SH-SY5Y (cell line): ENCODE measurements at regions not wholly inside any gene's neighbourhood (a gene's known extent, or its start where the extent isn't known, plus 50 kb on each side); places are given as distances from the start of the nearest gene placed in this dataset.

ENCODE experiments used
- GATA2 ChIP-seq: IDR thresholded peaks from 2 replicates; pipeline ENCODE4 v1.6.1; 2011; ENCODE audit warnings: mild to moderate bottlenecking, low read depth, low read length
- GATA3 ChIP-seq: IDR thresholded peaks from 2 replicates; pipeline ENCODE4 v1.6.1; 2011; ENCODE audit warnings: low read depth, mild to moderate bottlenecking, low read length, moderate library complexity

DNA sequence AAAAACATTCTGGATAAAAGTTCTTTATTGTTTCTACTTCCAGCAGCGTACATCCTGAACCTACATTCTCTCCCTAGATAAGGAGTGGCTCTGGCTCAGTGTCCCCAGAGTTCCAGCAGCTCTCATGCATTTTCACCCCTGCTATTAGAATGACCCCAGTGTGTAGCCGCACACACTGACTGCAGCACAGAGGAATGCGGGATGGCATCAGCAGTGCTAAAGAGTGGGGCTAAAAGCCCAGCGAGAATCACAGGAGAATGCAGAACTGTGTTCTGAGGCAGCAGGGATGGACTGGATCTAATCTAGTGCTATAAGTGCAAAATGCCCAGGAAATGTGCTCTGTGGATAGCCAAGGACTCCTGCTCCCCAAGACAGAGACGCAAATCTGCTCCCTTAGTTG lies 66.4 kb upstream of the TJP1 start:
- no peak for TF ChIP-seq GATA3

DNA sequence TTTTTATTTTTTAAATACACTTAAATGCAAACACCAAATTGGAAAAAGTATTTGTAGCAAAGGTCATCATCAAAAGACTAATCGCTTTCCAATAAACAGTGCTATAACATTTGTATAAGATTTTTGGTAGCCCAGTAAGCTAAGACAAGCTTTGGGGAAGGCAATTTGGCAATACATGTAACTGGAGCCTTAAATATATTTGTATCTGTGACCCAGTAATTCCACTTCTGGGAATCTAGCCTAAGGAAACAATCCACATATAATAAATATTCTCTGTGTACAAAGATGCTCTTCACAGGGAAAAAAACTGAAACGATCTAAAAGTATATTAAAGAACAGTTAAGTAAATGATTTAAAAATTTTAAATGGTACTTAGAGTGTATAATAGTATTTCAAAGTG lies 65.5 kb upstream of the TJP1 start:
- TF ChIP-seq GATA3, result no peak
- TF ChIP-seq GATA2, result no peak

GRCh38 chr15:29885183-29885582 lies 62.9 kb upstream of the TJP1 start:
- TF ChIP-seq GATA2 (peak; percentile 64), GATA3 (no peak)

DNA sequence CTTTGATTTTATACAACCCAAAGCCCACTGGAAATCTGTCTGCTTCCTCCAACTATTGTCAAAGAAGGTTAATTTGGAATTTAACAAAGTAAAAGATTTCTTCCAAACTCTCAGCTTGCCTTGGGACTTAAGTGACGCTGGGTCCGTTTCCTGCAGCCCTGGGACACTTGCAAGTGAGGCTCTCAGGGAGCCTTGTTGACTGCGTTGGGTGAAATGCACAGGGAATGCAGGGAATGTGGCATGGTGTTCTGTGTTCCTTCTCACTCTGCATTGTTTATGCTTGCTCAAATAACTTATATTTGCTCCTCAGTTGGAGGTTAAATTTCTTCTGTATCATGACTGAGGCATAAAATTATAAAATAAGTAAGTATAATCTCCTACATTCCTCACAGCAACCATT lies 60.9 kb upstream of the TJP1 start:
- TF ChIP-seq GATA2 (no peak), GATA3 (no peak)

DNA sequence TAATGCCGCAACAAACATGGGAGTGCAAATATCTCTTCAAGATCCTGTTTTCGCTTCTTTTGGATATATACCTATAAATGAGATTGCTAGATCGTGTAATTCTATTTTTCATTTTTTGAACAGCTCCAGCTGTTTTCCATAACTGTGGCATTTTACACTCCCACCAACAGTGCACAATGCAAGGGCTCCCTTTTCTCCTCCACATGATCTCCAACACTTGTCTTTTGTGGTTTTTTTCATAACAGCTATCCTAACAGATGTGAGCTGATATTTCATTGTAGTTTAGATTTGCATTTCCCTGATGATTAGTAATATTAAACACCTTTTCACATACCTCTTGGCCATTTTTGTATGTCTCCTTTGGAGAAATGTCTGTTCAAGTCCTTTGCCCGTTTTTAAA lies 58.6 kb upstream of the TJP1 start:
- TF ChIP-seq GATA2 (no peak), GATA3 (no peak)

GRCh38 chr15:29880341-29880740 lies 58.1 kb upstream of the TJP1 start:
- TF ChIP-seq GATA2 (no peak), GATA3 (no peak)

DNA sequence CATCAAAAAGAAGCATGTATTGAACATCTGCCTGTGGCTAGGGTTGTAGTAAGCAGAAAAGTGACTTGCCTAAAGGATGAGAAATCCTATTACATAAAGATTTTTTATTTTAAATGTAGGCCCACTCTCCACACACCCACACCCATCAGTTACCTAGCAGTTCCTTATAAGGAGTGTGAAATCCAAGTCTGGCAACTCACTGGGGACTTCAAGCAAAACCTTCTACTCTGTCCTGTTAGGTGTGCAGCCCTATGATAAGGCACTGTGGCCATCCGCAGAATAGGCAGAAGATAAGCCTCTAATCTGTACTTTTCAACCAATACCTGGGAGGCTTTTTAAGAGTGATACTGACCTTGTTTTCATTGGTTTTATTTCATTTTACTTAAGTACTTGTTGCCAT lies 52.7 kb upstream of the TJP1 start:
- TF ChIP-seq GATA2, result no peak
- no peak for TF ChIP-seq GATA3

DNA sequence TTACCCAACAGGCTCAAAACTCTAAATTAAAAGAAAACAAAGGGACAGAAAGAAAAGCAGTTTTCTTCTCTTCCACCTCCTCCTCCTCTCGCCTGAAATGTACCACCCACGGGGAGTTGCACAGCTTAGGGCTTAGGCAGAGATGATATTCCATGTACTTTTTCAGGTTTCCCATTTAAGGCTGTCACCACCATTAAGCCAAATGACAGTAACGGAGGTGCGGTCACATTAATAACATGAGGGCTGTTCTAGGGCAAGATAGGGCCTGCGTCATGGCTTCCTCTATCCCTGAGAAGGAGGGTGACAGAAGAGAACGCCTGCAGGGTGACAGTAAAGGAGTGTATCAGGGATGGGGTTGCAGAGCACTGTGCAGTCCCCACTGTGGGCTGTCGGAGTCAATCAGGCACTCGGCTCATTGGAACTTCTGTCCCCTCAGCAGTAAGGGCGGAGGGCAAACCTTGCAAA lies 51.7 kb upstream of the TJP1 start:
- TF ChIP-seq GATA2 (no peak), GATA3 (no peak)

DNA sequence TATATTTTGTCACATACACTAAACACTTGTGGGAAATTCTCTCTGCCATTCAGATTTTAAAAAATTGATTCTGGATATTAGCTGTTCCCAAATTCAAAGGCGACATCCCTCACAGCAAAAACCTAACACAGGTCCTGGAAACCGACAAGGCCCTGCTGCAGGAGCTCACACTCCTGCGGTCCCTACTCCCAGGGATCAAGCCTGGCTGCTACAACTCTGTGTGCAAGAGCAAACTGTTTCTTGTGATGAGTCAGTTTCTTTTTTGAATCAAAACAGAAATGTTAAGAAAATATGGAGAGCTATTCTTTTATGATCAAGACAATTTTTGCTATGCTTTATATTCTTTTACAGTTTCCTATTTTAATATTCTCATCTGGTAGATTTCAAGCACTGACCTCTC lies 51.0 kb upstream of the TJP1 start:
- TF ChIP-seq GATA3 (no peak), GATA2 (no peak)

DNA sequence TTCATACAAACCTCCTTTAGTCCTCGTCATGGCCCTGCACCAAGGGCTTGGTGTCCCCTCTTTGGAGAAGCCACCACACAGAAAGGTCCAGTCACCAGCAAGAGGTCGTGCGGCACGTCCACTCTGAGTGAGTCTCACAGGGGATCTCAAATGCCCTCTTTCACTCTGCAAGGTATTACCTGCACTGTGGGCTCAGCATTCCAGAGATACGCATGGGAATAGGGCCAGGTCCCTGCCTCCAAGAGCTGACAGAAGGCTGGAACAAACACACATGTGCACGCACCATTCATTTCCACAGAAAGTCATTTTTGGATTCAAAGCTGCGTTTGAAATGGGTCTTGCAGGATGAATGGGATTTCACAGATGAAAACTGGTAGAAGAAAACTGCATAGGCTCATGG lies 50.4 kb upstream of the TJP1 start:
- TF ChIP-seq GATA2 (no peak), GATA3 (no peak)
